SKM-1 treated with dmso at 0.1 percent for 144 hours (cell line): ENCODE measurements at regions not wholly inside any gene's neighbourhood (a gene's known extent, or its start where the extent isn't known, plus 50 kb on each side); places are given as distances from the start of the nearest gene placed in this dataset.

Experiments
- DNase-seq: peaks from one replicate; lab custom pipeline; 2025; ENCODE audit not compliant: unreplicated experiment; lab: John Stamatoyannopoulos, UW

DNA sequence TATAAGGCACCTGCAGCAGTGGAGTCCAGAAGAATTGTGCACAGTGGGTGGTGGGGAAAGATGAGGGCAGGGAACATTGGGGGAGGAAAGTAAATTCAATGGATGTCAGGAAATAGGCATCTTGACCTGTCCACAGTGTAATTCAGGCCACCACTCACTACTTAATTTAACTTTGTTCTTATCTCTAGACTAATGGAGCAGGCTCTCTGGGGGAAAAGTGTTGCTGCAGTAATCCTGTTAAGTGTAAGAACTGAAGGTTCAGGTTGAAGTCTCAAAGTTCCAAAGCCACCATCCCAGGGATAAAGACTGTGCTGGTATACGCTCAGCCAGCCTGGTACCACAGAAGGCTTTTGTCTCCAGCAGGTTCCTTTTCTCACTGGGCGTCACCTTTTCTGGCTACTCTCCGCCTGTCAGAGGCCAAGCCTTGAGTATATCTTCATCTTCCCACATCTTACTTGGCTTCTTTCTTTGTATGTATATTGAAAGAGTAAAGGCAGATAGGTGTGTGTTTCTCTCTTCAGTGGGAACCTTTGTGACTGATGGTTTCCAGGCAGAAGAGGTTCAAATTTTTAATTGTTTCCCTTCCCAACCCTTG, 150.9 kb upstream of the DMRT1 start:
- no peak for DNase-seq

DNA sequence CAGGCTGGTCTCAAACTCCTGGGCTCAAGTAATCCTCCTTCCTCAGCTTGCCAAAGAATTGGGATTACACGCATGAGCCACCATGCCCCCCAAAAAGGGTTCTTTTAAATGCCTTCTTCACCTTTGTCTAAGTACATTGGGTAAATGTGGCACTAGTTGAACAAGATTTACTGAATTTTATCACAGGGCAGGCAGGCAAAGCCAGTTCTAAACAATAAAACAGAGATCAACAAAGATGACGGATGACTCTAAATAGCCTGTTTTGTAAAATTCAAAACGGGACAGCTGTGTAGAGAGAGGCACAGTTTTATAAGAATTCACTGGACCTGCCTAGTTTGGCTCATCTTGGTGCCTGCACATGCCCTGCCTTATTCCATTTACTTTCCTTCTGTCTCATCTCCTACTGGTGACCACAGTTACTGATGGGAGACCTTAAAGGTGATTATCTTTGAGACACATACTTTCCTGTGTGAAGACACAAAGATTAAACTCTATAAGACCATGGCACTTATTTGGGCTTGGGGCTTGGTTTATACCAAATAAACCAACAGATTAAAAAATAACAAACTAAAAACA, 149.6 kb upstream of the DMRT1 start:
- DNase-seq, result no peak

DNA sequence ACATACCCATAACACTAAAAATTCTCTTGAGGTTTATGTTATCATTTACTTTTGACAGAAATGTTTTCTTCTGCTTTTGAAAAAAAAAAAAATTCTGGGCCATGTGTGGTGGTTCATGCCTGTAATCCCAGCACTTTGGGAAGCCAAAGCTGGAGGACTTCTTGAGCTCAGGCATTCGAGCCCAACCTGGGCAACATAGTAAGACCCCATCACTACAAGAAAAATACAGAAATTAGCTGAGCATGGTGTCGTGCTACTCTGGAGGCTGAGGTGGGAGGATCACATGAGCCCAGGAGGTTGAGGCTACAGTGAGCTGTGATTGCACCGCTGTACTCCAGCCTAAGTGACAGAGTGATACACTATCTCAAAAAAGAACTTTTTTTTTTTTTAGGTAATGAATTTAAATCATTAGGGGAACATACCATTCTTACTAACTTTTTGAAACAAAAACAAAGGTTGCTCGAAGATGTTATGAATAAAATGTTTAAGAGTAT, 148.8 kb upstream of the DMRT1 start:
- no peak for DNase-seq

DNA sequence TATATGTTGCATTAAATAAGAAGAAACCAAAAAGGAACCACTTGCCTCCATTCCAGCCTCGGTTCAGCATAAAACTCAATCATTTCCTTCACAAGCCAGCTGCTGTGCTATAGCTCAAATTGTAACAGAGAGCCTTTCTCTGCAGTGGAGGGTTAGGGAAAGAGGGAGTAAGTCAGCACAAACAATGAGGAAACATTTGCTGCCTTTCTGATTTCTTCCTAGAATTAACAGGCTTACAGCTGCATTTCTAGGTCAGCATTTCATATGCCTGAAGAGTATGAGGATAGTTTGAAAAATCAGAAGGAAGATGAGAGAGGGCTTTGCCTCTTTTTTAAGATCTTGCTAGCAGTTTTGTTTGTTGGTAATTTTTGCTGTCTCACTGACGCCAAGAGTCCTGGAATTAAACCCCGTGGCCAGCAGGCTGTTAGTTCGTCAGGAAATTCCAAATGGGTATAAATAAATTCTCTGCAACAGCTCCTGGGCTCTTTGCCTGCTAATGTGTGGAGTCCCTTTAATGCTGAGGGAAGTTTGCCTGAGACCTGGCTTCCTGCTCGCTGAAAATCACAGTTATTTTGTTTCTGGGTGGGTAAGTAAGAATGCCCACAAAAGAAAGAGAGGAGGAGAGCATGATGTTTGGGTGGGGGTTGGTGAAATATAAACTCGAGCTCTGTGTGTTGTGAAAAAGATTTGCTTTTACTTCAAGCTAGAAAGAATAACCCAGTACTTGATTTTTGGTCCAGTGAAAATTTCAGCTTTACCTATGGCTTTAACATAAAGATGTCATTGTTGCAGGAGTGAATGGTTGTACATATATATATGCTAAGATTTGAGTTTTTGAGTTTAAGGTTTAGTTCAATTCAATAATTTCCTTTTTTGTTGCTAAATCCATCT, 148.1 kb upstream of the DMRT1 start:
- no peak for DNase-seq

DNA sequence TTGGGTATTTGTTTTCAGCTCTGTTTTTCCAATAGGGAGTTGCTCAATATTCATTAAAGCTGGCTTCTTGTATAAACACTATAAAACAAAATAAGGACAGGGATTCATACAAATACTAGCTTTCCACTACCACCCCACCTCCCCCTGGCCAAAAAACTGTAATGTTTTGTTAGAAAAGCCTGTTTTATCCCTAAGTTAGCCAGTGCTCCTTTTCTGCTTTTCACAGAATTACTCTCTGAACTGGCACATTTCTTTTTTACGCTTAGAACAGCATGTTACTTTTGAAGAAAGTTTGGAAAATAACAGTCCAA, 147.4 kb upstream of the DMRT1 start:
- no peak for DNase-seq

DNA sequence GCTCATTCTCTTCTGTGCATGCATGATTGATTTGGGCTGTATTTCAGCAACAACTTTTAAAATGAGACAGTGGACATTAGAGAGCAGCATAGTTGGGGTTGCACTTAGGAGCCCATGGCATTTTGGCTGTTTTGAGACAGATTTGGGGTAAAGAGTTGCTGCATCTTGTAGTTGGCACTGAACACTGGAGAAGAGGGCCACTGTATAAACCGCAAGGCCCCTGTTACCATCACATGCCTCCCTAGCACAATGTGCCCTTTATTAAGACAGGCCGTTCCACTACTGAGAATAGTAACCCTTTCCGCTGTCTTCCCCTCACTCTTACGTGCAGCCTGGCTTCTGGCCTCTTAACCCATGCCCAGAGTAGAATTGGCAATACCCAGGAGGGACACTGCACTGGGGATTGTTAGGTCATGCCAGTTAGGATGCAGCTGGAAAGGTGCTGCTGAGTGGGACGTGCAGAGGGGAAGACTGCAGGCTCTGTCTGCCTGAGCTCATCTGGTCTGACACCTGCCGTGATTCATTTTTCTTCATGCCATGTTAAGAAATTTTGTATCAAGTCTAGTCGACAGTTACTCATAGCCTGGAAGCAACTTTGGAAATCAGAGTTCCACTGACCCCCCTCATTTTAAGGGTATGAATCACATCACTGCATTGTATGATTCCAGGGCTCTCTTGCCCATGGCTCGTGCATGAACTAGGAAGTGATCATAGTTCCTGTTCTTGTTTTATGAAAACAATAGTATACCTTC, 146.9 kb upstream of the DMRT1 start:
- DNase-seq, result no peak

DNA sequence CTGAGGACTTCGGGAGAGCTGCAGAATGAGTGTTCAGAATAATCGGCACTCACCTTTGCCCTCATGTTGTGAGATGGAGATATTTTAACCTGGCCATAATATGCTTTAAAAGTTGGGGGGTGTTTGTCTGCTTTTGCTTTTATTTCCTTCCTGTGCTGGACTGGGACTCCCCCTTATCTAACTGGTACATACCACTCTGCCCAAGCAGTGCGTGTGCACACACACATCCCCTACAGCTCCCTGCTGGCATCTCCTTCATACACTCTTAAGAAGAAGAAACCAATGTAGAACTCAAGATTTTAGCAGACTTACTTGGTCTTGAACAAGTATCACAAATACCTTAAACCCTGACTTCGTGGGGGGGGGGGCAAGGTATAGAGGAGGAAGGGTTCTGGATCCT, 146.2 kb upstream of the DMRT1 start:
- DNase-seq, result no peak

DNA sequence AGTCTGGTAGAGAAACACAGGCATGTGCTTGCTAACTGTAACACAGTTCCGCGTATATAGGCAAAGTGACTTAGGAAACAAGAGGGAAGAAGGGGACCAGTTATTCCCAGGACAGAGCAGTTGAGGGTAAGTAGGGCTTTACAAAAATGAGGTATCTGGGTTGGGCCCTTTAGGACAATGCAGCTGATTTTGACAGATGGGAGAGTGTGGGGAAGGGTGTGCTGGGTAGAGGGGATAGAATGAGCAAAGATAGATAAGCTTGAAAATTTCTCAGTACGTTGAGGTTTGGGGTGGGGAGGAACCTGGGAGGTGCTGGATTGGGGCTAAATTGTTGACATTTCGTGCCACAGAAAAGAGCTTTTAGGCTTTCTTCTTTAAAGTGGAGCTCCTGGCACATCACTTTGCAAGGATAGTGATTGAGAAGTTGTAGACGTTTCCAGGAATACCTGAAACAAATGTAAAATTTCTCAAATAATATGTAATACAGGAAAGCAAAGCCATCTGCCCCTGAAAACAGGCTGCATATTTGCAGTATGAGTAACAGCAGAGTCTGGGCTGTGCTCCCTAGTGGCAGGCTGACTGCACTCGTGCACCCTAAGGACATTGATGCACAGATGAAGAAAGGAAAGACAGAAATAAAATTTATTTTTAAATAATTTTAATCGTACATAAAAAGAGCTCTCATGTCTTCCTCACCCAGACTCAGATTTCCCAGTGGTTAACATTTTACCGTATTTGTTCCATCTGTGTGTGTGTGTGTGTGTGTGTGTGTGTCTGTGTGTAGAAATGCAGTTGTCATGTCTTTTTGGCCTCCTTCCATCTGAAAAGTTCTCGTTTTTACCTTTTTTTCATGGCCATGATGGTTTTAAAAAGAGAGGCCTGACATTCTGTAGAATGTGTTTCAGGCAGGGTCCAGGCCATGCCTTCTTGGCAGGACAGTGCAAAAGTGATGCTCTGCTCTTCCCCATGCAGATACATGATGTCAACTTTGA, 144.9 kb upstream of the DMRT1 start:
- DNase-seq, result no peak

DNA sequence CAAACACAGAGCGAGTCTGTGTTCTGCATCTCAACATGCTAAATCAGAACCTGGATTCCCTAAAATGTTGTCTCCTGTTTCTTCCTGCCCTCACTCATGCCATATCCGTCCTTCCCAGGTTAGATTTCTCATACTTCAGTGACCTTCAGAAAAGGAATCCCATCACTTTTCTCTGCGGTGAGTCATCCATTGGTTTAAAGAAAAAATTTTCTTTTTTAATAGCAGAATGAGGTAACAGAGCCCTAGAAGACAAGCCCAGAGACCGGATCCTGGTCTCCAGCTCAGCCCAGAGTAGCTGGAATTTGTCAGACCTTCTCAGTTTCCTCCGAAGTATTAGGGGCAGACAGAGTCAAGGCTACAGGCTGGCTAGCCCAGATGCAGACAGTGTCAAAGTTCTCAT, 143.2 kb upstream of the DMRT1 start:
- no peak for DNase-seq

DNA sequence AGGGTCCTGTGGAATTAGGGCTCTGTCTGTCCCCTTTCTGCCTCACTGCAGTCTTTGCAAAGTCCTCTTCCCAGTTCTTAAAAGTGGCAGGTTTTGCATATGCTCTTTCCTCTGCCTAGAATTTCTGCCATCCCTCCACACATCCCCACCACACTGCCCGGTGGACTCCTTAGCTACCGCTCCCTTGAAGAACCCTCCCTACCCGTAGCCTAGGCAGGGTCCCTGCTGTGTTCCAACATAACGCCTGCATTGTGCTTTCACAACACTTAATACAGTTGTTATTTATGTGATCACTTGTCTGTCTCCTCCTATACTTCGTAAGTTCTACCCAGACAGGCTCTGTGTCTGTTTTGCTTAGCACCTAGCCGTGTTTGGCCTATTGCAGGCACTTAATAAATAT, 142.5 kb upstream of the DMRT1 start:
- no peak for DNase-seq

DNA sequence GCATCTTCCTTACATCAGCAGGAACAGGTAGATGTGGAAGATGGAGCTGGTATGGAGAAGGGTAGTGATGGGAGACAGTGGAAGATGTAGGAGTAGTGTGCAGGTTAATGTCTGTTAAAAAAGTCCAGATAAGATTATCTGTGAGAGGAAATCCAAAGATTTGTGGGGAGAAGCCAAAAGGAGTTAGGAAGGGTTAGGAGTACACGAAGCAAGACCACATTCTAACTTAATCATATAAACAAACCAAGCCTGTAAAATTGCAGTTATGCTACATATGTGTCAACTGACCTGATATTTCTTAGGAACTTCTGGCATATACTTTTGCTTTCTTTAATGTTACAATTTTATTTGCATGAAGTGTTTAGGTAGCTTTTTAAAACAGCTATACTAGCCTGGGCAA, 142.1 kb upstream of the DMRT1 start:
- DNase-seq, result no peak

DNA sequence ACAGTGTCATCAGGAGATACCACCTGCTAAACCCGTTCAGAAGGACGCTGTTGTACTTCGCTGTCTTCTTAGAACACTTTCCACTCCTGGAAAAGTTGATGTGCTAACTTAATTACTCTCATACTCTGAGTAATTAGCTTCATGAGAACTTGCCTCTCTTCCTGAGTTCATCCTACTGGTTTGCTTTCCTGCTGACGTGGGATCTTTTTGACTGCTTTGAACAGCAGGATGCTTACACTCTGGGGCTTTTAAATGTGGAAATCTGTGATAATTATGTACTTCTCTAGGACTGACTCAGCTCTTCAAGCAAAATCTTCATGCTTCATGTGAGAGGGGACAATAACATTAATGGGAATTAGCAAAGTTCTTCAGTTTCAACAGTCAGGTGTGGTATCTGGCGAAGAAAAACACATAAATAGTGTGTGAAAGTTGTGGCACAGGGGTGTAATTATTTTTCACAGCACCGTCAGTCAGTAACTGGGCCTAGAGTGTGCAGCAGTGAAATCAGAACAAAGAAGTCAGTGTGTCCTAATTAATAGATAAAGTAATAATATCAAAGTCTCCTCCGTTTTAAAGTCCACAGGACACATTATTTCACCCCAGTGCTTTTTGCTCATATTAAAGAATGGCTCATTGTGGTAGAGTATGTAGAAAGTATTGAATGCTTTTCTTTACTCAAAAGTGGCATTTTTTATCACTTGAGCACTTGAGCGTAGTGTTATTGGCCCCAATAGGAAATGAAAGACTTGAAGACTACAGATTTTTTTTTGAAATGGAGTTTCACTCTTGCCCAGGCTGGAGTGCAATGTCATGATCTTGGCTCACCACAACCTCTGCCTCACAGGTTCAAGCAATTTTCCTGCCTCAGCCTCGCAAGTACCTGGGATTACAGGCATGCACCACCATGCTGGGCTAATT, 140.9 kb upstream of the DMRT1 start:
- no peak for DNase-seq

DNA sequence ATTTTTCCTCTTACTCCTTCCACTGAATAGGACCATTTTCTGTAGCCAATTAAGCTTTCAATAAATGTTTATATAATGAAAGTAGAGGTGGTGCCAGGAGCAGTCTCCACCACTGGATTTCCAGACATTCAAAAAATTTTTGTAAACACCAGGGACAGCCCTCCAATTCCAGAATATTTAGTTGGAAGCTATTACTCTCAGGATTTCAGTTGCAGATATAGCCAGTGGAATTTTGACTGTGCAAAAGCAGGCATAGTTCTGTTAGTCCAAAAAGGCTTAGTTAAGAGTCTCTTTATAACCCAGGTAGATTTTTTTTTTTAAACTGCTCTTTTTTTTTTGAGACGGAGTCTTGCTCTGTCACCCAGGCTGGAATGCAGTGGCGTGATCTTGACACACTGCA, 138.1 kb upstream of the DMRT1 start:
- no peak for DNase-seq

DNA sequence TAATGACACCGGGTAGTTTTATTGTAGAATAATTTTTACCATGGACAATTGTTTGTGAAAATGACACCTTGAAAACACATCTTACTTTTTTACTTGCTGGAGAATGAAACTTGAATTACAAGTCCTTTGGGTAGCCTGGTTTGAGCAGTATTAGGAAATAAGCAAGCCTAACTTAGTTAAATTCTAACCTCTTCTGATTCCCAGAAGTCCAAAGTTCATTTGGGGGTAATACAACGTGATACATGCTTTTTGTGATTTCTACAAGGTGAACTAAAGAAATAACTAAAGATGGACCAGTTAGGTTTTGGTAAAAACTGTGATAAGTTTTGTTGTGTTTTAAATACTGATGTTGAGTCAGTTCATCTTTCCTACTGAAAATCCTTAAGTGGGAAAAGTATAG, 135.4 kb upstream of the DMRT1 start:
- DNase-seq, result no peak

DNA sequence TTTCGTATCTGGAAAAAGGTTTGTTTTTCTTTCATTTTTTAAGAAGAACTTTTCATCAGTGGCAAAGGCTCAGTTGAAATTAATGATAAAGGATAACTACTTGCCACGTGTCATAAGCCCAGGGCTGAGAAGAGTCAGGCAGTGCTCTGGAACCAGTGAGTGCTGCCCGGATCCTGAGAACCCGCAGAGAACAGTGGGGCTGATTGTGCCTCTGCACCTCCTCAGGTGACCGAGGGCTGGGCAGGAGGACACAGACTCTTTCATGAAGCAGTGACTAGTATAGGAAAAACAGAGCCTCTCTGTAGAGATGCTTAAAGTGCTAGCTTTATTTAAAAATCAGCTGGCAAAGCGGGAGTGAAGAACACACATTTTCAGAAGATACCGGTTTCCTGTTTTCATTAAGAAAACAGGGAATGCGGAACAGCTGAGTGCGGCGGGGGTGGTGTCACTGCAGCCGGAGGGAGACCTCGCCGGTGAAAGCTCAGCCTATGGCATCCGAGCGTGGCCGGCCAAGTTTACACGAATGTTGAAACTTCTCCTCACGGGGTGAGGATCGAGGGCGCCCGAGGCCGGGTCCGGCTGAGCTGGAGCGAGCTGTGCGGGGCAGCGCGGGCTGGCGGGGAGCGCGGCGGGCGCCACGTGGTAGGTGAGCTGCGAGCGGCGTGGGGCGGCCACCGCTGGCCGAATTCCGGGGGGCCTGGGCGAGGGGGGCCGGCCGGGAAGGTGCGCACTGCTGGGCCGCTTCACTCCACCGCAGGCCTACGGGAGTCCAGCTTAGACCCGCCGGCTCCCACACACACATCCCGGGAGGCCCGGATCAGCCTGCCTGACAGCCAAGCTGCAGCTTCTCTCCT, 134.7 kb upstream of the DMRT1 start:
- peak; percentile 64 for DNase-seq

DNA sequence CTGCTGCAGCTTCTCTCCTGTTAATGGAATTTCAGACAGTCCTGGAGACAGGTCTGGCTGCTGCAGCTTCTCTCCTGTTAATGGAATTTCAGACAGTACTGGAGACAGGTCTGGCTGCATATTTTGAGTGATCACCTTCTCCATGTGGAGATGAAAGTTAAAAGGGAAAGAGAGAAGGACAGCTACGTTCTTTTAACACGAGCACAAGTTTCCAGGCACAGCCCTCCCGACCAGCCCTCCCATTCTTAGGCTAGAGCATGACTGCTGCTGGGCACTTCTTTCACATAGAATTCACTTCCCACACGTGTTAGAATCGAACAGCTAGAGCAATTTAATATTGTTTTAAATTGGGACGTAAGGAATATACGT, 133.3 kb upstream of the DMRT1 start:
- no peak for DNase-seq

DNA sequence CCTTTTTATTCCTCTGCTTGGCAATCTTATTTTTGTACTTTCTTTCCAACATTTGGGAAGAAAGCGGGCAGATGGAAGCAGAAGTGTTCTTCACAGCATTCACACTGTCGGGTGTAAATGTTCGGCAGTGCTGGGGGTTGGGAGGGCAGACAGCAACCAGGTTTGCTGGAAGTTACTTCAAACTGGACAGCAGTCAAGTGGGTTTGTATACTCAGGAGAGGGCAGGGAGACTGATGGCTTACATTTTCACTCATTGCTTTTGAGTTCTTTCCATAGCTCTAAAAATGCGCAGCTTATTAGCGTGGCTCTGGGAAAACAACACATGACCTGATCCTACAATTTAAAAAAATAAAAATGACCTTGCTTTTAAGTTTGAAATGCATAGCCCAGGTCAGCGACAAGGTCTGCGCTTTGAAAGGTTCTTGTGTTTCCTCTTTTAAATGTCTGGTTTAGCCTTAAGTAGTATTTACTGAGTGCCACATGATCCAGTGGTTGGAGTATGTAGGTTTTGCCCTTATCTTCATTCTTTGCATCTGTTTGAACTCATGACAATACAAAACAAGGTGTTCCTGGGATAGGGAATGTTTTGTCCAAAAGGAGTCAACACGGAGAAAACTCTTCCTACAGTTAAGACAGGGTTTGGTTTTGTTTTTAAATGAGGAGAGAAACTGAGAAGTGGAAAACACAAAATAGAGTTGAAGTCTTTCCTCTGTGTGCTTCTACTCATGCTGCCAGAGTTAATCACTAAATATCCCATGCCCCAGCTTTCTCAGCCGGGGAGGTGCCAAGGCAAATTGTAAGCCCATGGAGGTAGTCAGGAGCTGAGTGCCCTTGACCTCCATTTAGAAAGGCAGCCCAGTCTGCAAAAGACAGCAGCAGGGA, 132.7 kb upstream of the DMRT1 start:
- no peak for DNase-seq
